ENCODE measurements at regions not wholly inside any gene's neighbourhood (a gene's known extent, or its start where the extent isn't known, plus 50 kb on each side); places are given as distances from the start of the nearest gene placed in this dataset.

GRCh38 chr14:71273366-71273765 lies 366.1 kb downstream of the PCNX1 start:
- TF ChIP-seq, protein P1, sequence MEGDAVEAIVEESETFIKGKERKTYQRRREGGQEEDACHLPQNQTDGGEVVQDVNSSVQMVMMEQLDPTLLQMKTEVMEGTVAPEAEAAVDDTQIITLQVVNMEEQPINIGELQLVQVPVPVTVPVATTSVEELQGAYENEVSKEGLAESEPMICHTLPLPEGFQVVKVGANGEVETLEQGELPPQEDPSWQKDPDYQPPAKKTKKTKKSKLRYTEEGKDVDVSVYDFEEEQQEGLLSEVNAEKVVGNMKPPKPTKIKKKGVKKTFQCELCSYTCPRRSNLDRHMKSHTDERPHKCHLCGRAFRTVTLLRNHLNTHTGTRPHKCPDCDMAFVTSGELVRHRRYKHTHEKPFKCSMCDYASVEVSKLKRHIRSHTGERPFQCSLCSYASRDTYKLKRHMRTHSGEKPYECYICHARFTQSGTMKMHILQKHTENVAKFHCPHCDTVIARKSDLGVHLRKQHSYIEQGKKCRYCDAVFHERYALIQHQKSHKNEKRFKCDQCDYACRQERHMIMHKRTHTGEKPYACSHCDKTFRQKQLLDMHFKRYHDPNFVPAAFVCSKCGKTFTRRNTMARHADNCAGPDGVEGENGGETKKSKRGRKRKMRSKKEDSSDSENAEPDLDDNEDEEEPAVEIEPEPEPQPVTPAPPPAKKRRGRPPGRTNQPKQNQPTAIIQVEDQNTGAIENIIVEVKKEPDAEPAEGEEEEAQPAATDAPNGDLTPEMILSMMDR (conservative IDR thresholded peaks at IDR 0.05): no peak
- no peak for TF ChIP-seq EZH2 (IDR thresholded peaks at IDR 0.05; ENCODE audit: low read depth)

All from PC-9 (cell line).